ENCODE measurements at regions not wholly inside any gene's neighbourhood (a gene's known extent, or its start where the extent isn't known, plus 50 kb on each side); places are given as distances from the start of the nearest gene placed in this dataset.

- TF ChIP-seq EZH2 (IDR thresholded peaks at IDR 0.05; ENCODE audit: low read depth, low read length, severe bottlenecking): no peak
- no peak for TF ChIP-seq CTCF (IDR thresholded peaks at IDR 0.05; ENCODE audit: control extremely low read depth in 1 of 3, insufficient read depth in 1 of 3, low read depth in 1 of 3, low read length in 3 of 3)
- TF ChIP-seq CBX8 (IDR thresholded peaks at IDR 0.05; ENCODE audit: borderline replicate concordance, low read depth, low read length): no peak
- no peak for TF ChIP-seq MAFK (IDR thresholded peaks at IDR 0.05; ENCODE audit: low read depth, low read length)
Observed at GRCh38 chr2:58649756-58650155, 408.6 kb upstream of the FANCL start.
